Prostate gland (tissue), 2 donors: ENCODE measurements at regions not wholly inside any gene's neighbourhood (a gene's known extent, or its start where the extent isn't known, plus 50 kb on each side); places are given as distances from the start of the nearest gene placed in this dataset.

Experiments used
- POLR2A ChIP-seq: fragments of 450-650 bp; IDR thresholded peaks from one replicate; pipeline ENCODE4 v1.6.1; 2016; ENCODE audit warnings: antibody characterized with exemption, mild to moderate bottlenecking
- POLR2AphosphoS5 ChIP-seq: sonication (generic); formaldehyde crosslinking; IDR thresholded peaks from one replicate; pipeline ENCODE4 v1.6.1; 2017; ENCODE audit warnings: antibody characterized with exemption
- TF ChIP-seq, protein P1 (sequence below), 4 experiments: fragments of 200-600 bp in 2 of 4; fragments of 450-650 bp in 2 of 4; sonication (generic) in 2 of 4; IDR thresholded peaks; 1 replicate in 3 of 4; 2 replicates in 1 of 4; pipeline ENCODE4 v1.5.1; 2016 to 2019; ENCODE audit warnings: antibody characterized with exemption in 4 of 4, mild to moderate bottlenecking in 2 of 4, moderate library complexity in 2 of 4

DNA sequence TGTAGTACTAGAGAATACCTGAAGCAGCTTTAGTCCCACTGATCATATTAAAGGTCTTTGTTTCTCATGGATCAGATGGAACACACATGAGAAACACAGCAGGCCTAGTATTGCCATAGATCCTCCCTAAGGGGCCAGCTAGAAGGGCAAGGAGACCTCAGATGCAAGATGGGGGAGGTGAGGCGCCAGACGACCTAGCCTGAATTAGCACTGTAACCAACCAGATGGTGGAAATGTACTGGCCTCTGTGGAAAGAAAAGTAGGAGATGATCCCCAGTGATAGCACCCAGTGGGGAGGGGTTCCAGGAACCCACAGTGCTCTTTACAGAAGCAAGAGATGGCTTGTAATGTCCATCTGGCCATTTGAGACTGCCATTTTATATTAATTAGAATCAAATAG lies 138.2 kb upstream of the ZNF385D start:
- TF ChIP-seq, protein P1, sequence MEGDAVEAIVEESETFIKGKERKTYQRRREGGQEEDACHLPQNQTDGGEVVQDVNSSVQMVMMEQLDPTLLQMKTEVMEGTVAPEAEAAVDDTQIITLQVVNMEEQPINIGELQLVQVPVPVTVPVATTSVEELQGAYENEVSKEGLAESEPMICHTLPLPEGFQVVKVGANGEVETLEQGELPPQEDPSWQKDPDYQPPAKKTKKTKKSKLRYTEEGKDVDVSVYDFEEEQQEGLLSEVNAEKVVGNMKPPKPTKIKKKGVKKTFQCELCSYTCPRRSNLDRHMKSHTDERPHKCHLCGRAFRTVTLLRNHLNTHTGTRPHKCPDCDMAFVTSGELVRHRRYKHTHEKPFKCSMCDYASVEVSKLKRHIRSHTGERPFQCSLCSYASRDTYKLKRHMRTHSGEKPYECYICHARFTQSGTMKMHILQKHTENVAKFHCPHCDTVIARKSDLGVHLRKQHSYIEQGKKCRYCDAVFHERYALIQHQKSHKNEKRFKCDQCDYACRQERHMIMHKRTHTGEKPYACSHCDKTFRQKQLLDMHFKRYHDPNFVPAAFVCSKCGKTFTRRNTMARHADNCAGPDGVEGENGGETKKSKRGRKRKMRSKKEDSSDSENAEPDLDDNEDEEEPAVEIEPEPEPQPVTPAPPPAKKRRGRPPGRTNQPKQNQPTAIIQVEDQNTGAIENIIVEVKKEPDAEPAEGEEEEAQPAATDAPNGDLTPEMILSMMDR (IDR thresholded peaks at IDR 0.05): no peak
- no peak for TF ChIP-seq POLR2A
- no peak for TF ChIP-seq POLR2AphosphoS5
